ENCODE measurements at regions not wholly inside any gene's neighbourhood (a gene's known extent, or its start where the extent isn't known, plus 50 kb on each side); places are given as distances from the start of the nearest gene placed in this dataset.

- no peak overlapping the region for H3K4me3 Mint-ChIP-seq
- no peaks in the 10 kb centered on the region for H3K4me1 Mint-ChIP-seq
- Histone ChIP-seq H3K9ac (ENCODE audit: low read length) (no peak overlapping the region), H3K27ac (ENCODE audit: low read length in 2 of 2) (no peak overlapping the region), H2AFZ (ENCODE audit: insufficient read depth, low read depth, low read length, poor library complexity, severe bottlenecking) (no peak overlapping the region), H3K27me3 (replicated peaks in 1 of 4; ENCODE audit: control extremely low read depth in 1 of 4, control insufficient read depth in 3 of 4, insufficient read depth in 4 of 4, low read length in 3 of 4) (no peaks in the 10 kb centered on the region), H3K36me3 (replicated peaks in 1 of 2; ENCODE audit: control extremely low read depth in 1 of 2, control insufficient read depth in 1 of 2, extremely low read depth in 1 of 2, insufficient read depth in 2 of 2, low read length in 1 of 2) (no peaks in the 10 kb centered on the region), H3K4me3 (ENCODE audit: control extremely low read depth in 1 of 5, extremely low read depth in 1 of 5, insufficient read depth in 1 of 5, low read depth in 2 of 5, low read length in 4 of 5) (no peak overlapping the region), H3K9me3 (ENCODE audit: control extremely low read depth in 1 of 3, control insufficient read depth in 2 of 3, insufficient read depth in 1 of 3, low read length in 2 of 3) (peaks cover 0 to 3% (median 0%) of the 10 kb centered on the region in 3 donors), H3K4me2 (replicated peaks; ENCODE audit: low read depth, low read length, poor library complexity, severe bottlenecking) (no peak overlapping the region), H3K4me1 (ENCODE audit: control insufficient read depth in 2 of 2, insufficient read depth in 2 of 2, low read length in 2 of 2) (no peaks in the 10 kb centered on the region), H3K79me2 (ENCODE audit: control insufficient read depth, insufficient read depth, low read length) (no peaks in the 10 kb centered on the region), H4K20me1 (ENCODE audit: control insufficient read depth, insufficient read depth, low read length, poor library complexity, severe bottlenecking) (no peaks in the 10 kb centered on the region)
- H3K9me3 Mint-ChIP-seq (ENCODE audit: insufficient read depth) = no peaks in the 10 kb centered on the region
- DNase-seq (no peak), ATAC-seq (ENCODE audit: low read depth) (no peak)
- no CpG with 5 or more reads among the region's 1 CpG for WGBS (ENCODE audit: insufficient coverage)
- intact Hi-C loops (cut with micrococcal nuclease) = no loop called here
- ChIA-PET CTCF (no interaction called here), POLR2A (no interaction called here)
- H3K27ac Mint-ChIP-seq = no peak overlapping the region
- TF ChIP-seq EZH2 (IDR thresholded peaks at IDR 0.05; ENCODE audit: borderline replicate concordance, insufficient read depth, low read depth, low read length, poor library complexity, severe bottlenecking) = no peak
- no peak for TF ChIP-seq CTCF (IDR thresholded peaks at IDR 0.05)
- H3K27me3 Mint-ChIP-seq = no peaks in the 10 kb centered on the region
Observed at GRCh38 chr15:46328821-46329220, 694.0 kb downstream of the SQOR start.

- no peaks in the 10 kb centered on the region for H3K36me3 ChIP-seq (replicated peaks in 1 of 2; ENCODE audit: control extremely low read depth in 1 of 2, control insufficient read depth in 1 of 2, extremely low read depth in 1 of 2, insufficient read depth in 2 of 2, low read length in 1 of 2)
- H3K27me3 Mint-ChIP-seq = no peaks in the 10 kb centered on the region
- H4K20me1 ChIP-seq (ENCODE audit: control insufficient read depth, insufficient read depth, low read length, poor library complexity, severe bottlenecking) = no peaks in the 10 kb centered on the region
- H3K4me3 ChIP-seq (ENCODE audit: control extremely low read depth in 1 of 5, extremely low read depth in 1 of 5, insufficient read depth in 1 of 5, low read depth in 2 of 5, low read length in 4 of 5) = no peak overlapping the region
- H3K4me2 ChIP-seq (replicated peaks; ENCODE audit: low read depth, low read length, poor library complexity, severe bottlenecking) = no peak overlapping the region
- intact Hi-C loops (cut with micrococcal nuclease) = no loop called here
- no peak overlapping the region for H2AFZ ChIP-seq (ENCODE audit: insufficient read depth, low read depth, low read length, poor library complexity, severe bottlenecking)
- no peaks in the 10 kb centered on the region for H3K9me3 Mint-ChIP-seq (ENCODE audit: insufficient read depth)
- H3K9ac ChIP-seq (ENCODE audit: low read length) = no peak overlapping the region
- H3K4me3 Mint-ChIP-seq = no peak overlapping the region
- TF ChIP-seq EZH2 (IDR thresholded peaks at IDR 0.05; ENCODE audit: borderline replicate concordance, insufficient read depth, low read depth, low read length, poor library complexity, severe bottlenecking) (no peak), CTCF (IDR thresholded peaks at IDR 0.05) (no peak)
- CTCF ChIA-PET = no interaction called here
- no CpG with 5 or more reads among the region's 1 CpG for WGBS (ENCODE audit: insufficient coverage)
- POLR2A ChIA-PET = no interaction called here
- no peak overlapping the region for H3K27ac Mint-ChIP-seq
- H3K79me2 ChIP-seq (ENCODE audit: control insufficient read depth, insufficient read depth, low read length) = no peaks in the 10 kb centered on the region
- no peak overlapping the region for H3K27ac ChIP-seq (ENCODE audit: low read length in 2 of 2)
- DNase-seq = no peak
- H3K9me3 ChIP-seq (ENCODE audit: control extremely low read depth in 1 of 3, control insufficient read depth in 2 of 3, insufficient read depth in 1 of 3, low read length in 2 of 3) = peaks cover 0 to 3% (median 0%) of the 10 kb centered on the region in 3 donors
- H3K4me1 ChIP-seq (ENCODE audit: control insufficient read depth in 2 of 2, insufficient read depth in 2 of 2, low read length in 2 of 2) = no peaks in the 10 kb centered on the region
- H3K27me3 ChIP-seq (replicated peaks in 1 of 4; ENCODE audit: control extremely low read depth in 1 of 4, control insufficient read depth in 3 of 4, insufficient read depth in 4 of 4, low read length in 3 of 4) = no peaks in the 10 kb centered on the region
- H3K4me1 Mint-ChIP-seq = no peaks in the 10 kb centered on the region
- no peak for ATAC-seq (ENCODE audit: low read depth)
Observed at GRCh38 chr15:46329876-46330275, 695.0 kb downstream of the SQOR start.

All from B cell (primary cell).